ENCODE measurements at regions not wholly inside any gene's neighbourhood (a gene's known extent, or its start where the extent isn't known, plus 50 kb on each side); places are given as distances from the start of the nearest gene placed in this dataset.
"Not testable (repeated sequence)": the region's sequence is repeated elsewhere in the genome, so short reads cannot be mapped to it uniquely, and the experiment has no call there.

- no peak for DNase-seq
Observed at GRCh38 chr9:115411993-115412452, 294.1 kb upstream of the TNC start.

DNA sequence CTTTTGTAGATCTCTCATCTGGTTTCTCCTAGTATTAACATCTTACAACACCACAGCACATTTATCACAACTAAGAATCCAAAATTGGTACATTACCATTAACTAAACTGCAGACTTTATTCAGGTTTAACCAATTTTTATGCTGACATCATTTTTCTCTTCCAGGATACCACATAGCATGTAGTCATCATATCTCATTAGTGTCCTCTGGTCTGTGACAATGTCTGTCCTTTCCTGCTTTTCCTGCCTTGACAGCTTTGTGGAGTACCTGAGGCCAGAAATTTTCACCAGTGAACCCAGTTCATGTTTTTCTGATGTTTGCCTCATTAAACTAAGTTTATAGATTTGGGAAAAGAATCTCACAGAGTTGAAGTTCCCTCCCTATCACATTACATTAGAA is 294.7 kb upstream of the TNC start:
- no peak for DNase-seq

DNA sequence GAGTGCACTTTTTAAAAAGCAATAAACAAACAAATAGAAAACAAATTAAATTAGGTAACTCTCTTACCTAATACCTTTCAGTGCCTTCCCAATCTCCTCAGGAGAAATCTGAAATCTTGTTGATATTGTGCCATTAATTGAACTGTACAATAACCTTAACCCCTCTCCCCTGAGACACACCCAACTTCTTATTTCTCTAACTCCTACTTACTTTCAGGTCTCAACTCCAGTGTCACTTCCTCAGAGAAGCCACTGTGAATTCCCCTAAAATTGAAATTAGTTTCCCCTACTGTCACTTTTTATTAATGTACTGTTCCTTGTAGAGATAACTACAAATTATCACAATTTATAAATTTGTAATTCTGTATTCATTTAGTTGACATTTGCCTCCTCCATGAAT is 295.3 kb upstream of the TNC start:
- no peak for DNase-seq

- no peak for DNase-seq
Observed at GRCh38 chr9:115413766-115414382, 295.9 kb upstream of the TNC start.

DNA sequence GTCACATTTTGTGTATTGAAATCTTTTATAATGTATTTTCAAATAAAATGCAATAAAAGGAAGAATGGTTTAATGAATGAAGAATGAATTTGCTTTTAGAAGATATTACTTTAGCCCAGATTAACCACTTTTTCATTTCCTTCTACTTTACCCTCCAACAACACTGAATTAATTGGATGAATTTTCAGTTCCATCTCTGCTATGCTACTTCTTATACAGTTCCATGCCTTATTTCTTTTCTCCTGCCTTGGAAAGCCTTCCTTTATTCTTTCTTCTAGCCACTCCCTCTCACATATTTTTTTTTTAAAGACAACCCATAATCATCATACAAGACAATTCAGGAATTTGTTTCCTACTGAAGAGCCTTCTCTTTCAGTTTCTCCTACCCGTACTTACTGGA is 296.6 kb upstream of the TNC start:
- no peak for DNase-seq

DNA sequence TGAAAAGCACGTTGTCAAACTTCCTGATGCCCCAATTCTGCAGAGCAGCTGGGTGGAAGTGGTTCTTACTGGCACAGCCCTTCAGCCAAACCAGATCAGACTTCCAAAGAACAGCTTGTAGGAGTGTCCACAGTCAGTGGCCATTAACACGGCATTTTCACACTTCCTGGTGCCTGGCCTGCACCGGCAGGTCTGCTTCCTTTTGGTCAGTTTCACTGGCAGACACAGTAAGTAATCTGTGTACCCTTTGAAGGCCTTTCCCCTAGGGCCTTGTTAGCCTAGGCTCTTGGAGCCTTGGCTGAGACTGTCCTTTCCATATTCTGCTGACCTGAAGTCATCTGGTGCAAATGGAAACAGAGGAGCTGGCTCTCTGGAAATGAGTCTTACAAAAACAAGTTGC is 297.5 kb upstream of the TNC start:
- DNase-seq = no peak

- no peak for DNase-seq
Observed at GRCh38 chr9:115416299-115416698, 298.3 kb upstream of the TNC start.

- not testable (repeated sequence) for DNase-seq
Observed at GRCh38 chr9:115418181-115418580, 300.2 kb upstream of the TNC start.

DNA sequence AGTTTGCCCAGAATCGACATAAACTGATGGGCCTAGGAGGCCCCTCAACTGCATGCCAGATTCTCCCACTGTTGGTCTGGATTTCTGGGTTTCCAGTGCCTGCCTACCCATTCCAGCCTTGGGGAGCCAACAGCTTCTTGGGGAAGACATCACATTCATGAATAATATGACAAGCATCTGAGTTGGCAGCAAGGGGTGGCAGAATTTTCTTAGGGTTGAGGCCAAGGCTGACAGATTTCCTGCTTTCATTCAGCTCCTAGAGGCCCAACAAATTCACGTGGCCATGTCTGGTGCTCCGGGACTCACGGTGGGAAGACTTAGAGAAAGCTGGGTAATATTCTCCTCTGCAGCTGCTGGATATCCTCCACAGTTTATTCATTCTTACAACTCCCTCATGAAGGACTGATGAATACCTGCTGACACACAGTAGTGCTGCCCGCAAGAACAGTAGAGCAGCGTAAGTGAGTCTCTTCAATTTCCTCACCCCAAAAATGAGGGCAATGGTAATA is 305.0 kb upstream of the TNC start:
- DNase-seq = no peak

DNA sequence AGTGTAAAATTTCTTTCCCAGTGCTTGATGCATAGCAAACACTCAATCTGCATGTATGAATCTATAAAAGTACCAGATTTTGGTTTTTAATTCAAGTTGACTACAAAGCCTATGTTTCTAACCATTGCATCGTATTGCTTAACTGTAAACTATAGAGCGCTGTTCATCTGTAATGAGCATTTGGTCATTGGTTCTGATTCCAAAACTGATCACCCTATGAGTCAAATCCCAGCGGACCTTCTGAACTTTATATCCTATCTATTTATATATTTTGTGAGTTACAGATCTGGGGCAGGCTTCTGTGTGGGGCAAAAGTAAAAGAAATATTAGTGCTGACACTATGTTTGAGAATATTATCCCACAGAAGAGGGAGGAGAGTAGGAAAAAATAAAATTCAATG is 305.7 kb upstream of the TNC start:
- DNase-seq = no peak

DNA sequence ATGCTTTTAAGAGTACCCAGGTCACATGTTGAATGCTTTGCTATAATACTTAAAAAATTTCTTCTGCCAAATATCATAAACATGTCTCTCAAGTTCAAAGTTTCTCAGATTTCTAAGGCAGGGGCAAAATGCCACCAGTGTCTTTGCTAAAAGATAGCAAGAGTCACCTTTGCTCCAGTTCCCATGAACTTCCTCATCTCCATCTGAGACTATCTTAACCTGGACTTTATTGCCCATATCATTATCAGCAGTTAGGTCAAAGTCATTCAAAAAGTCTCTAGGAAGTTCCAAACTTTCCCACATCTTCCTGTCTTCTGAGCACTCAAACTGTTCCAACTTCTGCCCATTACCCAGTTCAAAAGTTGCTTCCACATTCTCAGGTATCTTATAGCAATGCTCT is 307.6 kb upstream of the TNC start:
- no peak for DNase-seq

GRCh38 chr9:115437418-115437817 is 319.5 kb upstream of the TNC start:
- DNase-seq = no peak

DNA sequence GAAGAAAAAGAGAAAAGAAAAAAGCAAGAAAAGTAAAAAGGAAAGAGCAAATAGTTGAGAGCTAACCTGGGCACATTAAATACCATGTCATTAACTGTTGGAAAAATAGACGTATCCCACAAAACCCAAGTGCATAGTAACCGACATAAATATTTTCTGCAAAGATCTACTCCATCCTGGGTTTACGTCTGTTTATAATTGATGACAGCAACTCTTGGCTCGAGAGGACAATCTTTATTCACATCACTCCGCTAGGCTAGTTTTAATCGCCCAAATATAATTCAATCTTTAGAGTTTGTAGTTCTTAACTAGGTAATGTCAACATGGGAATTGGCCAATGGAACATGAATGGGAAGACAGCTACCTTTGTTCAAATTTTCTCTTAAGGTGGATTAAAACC is 321.7 kb upstream of the TNC start:
- no peak for DNase-seq

DNA sequence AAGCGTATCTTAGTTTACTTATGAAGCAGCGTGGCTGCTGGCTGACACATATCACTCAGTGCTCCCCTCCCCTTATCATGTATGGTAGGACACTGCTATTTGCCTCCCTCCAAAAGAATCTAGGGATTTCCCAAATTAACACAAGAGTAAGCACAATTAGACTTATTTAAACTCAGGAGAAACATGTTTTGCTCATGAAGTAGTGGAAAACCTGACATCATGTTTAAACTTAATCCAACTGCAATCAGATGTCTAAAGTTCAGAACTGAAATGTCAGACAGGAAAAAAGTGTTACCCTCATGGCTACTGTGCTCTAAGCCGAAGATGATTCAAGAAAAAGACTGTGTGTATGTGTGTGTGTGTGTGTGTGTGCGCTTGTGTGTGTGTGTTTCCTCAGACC is 324.1 kb upstream of the TNC start:
- no peak for DNase-seq

DNA sequence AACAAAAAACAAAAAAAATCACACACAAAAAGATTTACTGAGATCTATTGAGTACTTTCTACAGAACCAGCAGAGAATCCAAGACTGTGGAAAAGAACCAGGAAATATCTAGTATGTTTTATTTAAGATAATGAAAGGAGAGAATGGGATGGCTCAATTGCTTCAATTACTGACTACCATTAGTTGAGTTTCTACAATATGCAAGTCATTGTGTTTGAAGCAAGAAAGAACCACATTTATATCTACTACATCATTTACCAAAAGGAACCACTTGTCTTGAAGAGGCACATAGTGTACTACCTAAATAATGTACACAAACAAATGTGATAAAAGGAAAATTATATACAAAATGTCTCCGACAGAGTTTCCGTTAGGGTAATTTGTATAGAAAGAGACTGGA is 325.9 kb upstream of the TNC start:
- no peak for DNase-seq

GRCh38 chr9:115444959-115445358 is 327.0 kb upstream of the TNC start:
- DNase-seq = no peak

- DNase-seq = no peak
Observed at GRCh38 chr9:115445655-115446054, 327.7 kb upstream of the TNC start.

GRCh38 chr9:115456515-115456914 is 338.6 kb upstream of the TNC start:
- no peak for DNase-seq

GRCh38 chr9:115461280-115461679 is 343.3 kb upstream of the TNC start:
- no peak for DNase-seq

DNA sequence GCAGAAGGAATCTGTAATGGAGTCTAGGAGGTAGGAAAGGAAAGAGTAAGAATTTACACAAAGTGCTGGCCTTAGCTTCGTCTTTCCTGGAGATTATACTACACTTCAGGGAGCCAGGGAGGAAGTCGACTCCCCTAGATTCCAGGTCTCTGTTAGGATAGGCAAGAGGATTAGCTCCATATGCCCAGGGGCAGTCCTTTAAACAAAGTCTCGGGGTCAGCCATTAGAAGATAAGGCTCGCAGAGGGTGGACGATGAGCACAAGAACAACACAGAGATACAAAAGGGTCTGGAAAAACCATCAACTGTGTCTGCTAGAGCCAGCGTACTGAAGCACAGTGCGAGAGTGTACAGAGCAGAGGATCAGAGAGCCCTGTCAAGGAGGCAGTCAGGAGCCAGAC is 344.7 kb upstream of the TNC start:
- no peak for DNase-seq

- DNase-seq = no peak
Observed at GRCh38 chr9:115466756-115467155, 348.8 kb upstream of the TNC start.

GRCh38 chr9:115469841-115470240 is 351.9 kb upstream of the TNC start:
- DNase-seq = no peak

DNA sequence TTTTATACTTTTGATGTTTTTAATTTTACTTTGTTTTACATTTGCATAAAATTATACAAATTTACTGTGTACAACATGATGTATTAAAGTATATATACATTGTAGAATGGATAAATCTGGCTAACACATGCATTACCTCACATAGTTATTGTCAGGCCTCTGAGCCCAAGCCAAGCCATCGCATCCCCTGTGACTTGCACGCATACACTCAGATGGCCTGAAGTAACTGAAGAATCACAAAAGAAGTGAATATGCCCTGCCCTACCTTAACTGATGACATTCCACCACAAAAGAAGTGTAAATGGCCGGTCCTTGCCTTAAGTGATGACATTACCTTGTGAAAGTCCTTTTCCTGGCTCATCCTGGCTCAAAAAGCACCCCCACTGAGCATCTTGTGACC is 355.1 kb upstream of the TNC start:
- DNase-seq = not testable (repeated sequence)

DNA sequence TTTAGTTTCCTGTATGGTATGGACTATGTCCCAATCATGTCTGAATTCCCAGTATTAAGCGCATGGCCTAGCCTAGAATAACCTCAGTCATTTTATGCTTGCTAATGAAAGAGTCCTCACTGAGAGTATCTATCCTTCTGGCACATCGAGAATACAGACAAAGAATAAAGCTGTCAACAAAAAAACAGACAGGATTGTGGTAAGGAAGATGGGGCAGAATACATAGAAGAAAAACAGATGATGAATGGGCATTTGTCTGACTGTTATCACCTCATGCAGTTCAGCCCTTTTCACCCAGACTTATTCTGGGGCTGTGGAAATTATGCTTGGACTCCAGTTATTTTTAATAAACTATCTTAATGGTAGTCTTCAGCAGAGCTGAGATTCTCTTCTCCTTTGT is 363.8 kb upstream of the TNC start:
- no peak for DNase-seq

DNA sequence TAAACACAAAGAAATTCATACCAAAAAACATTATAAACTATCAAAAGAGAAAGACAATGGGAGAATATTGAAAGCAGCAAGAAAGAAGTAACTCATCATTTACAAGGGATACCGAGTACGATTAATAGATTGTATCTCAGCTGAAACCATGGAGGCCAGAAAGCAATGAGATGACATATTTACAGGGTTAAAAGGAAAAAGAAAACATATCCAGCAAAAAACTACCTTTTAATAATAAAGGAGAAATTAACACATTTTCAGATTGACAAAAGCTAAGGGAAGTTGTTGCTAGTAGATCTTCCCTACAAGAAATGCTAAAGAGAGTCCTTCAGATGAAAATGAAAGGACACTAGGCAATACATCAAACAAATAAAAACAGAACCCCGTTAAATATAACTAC is 364.8 kb upstream of the TNC start:
- DNase-seq = no peak
